NCI-H446 (cell line): ENCODE measurements at regions not wholly inside any gene's neighbourhood (a gene's known extent, or its start where the extent isn't known, plus 50 kb on each side); places are given as distances from the start of the nearest gene placed in this dataset.
A peak's percentile ranks its signal among the peaks of the same experiment; 100 is the strongest.
"Not testable (repeated sequence)": the region's sequence is repeated elsewhere in the genome, so short reads cannot be mapped to it uniquely, and the experiment has no call there.

Source experiments
- DNase-seq, 2 experiments: peaks; one replicate each; lab custom pipeline; 2025; lab: John Stamatoyannopoulos, UW

DNA sequence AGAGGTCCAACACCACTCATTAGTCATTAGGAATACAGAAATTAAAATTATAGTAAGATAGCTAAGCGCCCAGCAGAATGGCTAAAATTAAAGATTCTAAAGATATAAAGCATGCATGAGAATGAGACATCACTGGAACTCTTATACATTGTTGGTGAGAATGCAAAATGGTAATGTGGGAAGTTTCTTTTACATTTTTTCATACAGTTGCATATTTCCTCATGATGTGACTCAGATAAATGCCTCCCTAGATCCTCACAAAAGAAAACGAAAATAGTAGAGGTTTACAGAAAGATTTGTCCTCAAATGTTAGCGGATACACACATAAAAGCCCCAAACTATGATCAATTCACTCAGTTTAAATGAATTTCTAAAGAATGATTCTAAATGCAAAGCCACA is 633.7 kb upstream of the GJE1 start:
- DNase-seq, result no peak

DNA sequence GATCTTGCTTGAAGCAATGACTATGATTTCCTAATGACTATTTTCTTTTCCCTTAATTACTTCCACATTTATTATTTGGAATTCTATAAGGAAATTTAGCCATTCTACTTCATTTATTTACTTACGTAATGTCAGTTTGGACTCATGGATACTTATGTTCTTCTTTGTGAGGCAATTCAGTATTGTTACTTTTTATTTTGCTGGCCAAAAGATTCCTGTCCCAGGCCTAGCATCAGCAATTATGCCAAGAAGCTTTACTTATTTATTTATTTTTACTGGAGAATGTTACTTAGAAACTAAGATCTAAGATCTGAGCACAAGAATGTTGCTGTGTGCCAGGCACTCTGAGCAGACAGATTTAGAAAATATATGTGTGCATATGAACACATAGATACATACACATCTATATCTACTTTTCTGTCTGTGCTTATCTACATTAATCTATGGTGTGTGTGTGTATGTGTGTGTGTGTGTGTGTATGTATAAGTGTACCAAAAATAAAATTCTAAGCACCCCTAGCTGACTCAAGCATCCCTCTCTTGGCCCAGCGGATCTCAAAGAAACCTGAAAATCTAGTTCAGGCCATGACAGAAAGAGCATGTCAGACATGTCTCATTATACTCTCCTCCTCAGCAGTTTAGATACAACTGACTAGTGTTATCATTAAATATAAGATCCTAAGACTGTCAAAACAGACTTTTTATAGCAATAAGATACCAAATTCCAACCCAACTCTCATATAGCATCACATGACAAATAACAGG is 640.0 kb upstream of the GJE1 start:
- no peak for DNase-seq

DNA sequence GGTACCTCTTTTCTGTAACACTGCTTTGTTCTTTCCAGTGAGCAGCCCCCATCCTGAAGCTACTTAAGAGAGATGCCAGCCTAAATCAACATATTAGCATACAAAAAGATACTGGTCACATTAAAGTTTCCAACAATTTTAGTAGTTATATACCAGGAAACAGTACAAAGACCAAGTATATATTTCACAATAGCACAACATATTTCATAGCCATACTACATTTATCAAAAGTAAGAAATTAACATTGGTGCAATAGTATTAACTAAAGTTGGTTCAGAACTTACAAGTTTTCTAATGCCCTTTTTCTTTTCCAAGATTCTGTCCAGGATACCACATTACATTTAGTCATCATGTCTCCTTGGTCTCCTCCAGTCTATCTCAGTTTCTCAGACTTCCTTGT is 641.0 kb upstream of the GJE1 start:
- DNase-seq, result no peak

DNA sequence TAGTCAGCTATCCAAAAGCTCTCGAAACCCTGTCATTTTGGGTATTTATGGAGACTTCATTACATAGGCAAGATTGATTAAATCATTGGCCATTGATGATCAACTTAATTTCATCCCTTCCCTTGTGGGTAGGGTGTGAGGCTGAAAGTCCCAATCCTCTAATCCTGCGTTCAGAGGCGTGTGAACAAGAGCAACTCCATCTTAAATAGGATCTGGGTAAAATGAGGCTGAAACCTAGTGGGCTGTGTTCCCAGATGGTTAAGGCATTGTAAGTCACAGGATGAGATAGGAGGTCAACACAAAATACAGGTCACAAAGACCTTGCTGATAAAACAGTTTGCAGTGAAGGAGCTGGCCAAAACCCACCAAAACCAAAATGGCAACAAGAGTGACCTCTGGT is 641.7 kb upstream of the GJE1 start:
- no peak for DNase-seq

DNA sequence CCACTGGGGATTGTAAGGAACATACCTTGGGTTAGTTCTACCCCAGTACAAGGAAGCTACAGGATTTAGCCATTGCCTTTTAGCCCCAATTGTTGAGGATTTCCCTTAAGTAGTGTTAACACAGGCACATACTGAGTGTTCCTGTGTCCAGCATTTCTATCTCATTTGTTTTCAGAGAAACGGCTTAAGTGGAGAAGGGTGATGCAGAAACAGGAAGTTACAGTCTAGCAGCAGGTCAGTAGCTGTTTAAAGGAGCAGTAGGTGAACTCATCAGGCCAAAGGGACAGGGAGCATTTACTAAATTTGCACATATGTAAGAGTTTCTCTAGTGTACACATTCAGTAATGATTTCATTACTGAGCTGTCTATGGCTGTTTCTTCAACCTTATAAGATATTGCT is 644.2 kb upstream of the GJE1 start:
- no peak for DNase-seq

DNA sequence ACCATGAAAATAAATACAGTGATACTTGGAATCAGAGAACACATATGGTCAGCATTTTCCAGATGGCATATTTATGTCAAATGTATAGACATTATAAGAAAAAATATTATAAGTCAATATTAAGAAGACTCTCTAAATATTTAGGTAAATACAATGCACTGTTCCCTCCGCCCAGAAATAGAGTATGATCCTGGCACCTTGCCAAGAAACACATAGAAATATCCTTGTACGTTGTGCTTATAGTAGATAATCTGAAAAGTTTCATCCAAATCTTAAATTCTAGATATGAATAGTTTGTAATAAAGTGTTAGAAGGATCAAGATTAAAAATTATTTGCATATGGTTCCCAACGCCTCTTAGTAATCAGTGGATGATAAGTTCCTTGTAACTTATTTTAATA is 645.8 kb upstream of the GJE1 start:
- peak in 1 of 2 experiments; percentile 0 for DNase-seq

DNA sequence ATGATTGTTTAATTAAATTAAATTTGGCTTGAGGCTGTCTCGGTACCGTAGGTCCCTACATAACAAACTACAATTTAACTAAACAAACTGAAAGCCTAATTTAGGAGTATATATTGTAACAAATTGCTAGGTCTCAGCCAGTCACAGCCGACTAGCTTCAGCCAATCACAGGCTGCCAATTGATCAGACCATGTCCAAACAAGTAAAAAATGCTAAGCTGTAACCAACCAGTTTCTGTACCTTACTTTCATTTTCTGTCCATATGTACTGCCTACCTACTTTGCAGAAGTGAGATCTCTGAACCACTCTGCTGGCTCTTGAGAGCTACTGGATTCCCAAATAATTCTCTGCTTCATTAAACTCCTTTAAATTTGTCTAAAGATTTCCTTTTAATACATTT is 648.0 kb upstream of the GJE1 start:
- DNase-seq, result no peak

DNA sequence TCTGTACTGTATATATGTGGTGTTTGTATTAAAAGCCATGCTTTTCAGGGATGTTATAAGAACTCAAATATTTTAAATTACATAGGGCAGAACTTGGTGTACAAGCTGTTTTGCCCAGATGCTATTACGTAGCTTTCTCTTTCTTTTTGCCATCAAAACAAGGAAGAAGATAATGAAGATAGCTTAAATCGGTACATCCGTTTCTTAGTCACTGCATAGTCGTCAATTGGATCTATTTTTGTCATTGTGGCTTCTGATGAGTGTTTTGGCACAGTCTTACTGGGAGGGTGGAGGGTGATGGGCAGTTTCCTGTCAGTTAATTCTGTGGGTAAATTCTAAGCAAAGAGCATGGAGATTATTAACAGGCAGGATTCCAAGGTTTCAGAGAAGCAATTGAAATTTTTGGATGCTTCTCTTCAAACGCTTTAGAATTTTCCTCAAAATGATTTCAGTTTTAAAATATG is 649.1 kb upstream of the GJE1 start:
- DNase-seq, result peak; percentile 31 to 54

DNA sequence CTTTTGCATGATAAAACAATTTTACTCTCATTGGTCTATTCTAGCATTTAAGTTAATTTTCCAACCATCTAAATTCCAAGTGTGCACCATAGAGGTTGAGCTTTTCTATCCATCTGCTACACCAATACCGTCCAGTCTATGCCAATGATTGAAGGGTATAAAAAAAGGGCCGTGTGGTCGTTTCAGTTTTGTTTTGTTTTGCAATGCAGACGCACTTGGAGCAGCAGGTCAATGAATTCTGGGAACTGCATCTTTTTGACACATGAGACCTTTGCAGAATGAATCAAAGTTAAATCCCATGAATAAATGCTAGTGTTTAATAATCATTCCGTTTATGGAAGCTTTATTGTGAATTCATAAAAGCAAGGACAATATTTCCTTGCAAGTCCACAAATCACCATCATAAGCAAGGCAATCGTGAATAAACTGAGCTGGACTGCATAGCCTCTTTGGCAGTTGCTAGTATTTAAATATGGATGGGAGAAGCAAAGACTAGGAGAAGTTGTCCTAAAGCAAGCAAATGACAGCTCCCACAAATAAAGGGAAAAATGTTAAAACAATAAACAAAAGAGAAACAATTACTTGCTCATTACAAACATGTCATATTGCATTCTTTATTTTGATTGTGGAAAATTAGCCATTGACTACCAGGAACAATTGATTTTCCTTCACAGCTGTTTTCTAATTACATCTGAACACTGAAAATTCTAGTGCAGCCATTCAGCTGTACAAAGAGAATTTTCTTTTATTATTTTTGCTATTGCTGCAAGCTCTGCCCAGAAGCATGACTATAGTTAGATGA is 649.7 kb upstream of the GJE1 start:
- DNase-seq, result peak in 1 of 2 experiments; percentile 6

DNA sequence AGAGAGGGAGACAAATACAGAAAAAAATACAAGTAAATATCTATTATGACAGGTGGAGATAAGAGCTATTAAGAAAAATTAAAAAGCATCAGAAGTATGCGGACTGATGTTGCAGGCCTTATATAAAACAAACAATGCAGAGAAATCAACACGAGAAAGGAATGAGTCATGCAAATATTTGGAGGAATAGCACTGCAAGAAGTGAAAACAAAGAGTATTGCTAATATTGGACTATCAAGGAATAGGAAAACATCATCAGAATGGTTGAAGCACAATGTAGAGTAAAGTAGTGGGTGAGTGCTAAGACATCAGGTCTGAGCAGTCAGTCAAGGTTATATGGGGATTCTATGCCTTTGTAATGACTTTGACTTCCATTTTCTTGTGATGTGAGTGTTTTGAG is 657.5 kb upstream of the GJE1 start:
- no peak for DNase-seq

DNA sequence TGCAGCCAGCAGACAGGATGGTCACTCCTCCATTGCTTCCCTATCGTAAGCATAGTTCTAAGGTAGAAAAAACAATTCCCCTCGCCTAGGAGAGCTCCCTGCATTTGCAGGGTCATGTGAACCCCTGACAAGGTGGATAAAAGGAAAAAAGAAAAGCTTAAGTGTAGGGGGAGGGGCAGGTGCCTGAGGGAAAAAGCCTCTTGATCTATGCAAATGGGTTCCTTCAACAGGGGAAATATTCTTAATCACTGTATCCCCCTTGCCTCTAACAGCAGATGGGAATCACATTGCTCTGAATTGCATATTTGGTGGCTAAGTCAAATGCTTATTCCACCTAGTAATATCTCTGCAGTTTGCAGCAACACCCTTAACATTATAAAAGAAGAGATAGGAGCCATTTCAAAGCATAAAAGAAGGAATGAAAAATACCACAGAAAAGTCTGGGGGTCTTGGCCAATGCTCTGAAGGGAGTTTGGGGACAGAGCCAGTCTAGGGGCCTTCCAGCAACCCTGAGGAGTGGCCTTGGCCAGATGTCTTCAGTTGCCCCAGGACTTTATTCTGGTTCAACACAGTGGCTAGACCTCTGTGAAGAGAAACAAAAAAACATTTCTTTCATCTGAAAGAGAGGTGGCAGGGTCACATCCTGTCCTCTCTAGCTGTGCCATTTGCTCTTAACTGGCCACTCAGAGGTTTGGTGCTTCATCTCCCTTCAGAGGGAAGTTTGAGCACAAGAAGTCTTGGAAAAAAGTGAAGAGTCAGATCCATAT is 660.4 kb upstream of the GJE1 start:
- no peak for DNase-seq

DNA sequence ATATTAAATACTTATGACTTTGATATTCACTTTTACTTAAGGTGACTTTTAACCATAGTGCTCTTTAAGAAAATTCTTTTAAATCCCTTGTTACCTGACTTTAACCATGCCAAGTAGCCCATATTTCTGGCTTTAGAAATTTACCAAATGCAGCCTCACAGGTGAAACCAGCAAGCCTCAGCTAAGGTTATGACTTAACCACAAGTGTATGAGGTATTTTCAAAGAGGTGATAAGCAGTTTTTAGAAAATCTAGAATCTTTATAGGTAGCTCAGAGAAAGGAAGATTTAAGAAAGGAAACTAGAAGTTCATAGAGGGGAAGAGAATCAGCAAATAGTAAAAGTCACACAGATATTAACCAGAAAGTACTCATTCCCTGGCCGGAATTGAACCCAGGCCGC is 661.9 kb upstream of the GJE1 start:
- DNase-seq, result no peak

DNA sequence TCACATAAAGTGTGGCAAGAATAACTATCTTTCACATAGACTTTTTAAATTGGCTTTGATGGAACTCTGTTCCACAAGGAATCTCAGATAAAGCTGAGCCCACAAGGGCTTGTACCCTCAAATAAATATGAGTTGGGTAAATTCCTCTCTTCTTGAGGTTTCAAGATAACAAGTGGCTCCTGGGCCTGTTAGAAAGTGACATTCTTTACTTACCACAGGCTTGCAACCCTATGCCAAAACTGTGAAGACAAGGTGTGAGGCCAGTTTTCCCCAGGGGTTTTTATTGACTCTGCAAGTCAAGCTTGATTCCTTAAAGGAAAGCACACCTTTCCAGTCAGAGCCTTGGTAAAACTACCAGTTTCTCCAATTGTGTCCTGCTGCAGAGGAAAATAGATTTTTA is 664.8 kb upstream of the GJE1 start:
- DNase-seq, result no peak

DNA sequence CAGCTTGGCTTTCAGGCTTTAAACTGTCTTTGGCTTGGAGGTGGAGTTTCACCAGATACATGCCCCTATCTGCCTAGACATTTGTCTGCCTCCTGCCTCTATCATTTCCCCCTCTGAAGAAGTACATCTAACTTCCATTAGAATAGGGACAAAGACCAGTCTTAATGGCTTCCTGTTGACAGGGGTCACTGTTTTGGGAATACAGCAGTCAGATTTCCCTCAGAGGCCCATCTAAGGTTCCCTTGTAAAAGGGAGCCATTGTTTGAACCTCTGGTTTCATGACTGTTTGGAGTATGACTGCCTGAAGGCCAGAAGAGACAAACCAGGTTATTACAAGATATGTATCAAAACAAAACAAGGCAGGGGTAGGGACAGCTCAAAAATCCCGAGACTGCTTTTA is 665.7 kb upstream of the GJE1 start:
- no peak for DNase-seq

DNA sequence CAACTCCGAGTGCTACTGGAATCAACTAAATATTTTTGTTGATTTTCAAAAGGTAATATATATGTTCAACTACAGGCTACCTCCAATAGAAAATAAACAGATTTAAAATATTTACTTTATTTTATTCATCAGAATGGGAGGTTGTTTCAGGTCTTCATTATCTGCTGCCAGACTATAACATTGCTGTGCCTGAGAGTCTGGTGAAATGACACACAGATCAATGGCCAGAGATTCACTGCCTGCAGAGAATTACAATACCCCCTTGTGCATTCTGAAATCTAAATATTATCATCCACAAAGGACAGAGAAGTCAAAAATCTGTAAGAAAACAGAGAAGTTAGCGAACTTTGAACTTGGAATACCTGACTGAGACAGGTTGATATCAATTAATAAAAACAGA is 667.8 kb upstream of the GJE1 start:
- no peak for DNase-seq

DNA sequence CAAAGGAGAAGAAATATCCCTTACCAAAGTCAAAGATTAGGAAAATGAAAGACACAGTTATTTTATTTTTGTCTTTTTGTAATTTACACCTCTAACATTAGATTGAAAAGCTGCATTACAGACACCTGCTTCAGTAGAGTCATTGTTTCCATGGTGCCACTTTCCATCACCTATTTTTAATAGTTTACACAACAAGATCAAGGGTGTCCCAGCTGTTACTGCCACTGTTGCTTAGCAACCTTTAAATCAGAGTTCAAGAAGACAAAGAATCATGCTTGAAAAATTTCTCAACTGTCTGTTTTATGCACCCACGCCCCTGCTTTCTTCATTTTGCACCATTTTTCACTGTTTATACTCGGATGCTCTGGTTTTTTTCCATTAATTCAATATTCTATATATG is 668.2 kb upstream of the GJE1 start:
- DNase-seq, result peak; percentile 19 to 48

DNA sequence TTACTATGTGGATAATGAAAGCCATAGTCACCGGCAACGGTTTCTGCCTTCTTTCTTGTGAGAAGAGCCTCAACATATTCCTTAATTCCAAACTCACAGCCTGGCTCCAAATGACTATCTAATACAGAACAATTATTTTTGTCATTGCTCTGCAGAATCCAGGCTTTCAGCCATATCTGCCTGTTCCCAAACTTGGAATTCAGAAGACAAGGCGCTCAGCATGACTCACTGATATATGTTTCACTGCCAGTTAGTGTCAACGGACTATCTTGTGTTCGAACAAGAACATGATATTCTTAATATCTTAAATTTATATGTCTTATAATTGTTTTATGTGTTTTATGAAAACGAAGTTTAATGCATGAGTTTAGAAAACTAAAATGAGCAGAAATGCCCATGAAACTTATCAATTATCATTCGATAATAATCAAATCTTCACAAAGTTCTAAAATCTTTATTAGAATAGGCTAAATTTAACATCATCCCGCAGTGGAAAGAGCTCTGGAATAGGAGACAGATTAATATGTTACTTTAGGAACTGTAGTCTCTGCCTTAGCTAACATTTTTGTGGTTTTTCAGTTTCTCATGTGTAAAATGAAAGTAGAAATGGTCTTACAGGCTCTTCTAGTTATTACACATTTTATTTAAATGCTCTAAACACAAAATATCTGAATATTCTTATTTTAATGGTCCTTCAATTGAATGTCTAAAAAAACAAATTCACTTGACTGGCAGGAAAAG is 669.3 kb upstream of the GJE1 start:
- peak in 1 of 2 experiments; percentile 43 for DNase-seq

DNA sequence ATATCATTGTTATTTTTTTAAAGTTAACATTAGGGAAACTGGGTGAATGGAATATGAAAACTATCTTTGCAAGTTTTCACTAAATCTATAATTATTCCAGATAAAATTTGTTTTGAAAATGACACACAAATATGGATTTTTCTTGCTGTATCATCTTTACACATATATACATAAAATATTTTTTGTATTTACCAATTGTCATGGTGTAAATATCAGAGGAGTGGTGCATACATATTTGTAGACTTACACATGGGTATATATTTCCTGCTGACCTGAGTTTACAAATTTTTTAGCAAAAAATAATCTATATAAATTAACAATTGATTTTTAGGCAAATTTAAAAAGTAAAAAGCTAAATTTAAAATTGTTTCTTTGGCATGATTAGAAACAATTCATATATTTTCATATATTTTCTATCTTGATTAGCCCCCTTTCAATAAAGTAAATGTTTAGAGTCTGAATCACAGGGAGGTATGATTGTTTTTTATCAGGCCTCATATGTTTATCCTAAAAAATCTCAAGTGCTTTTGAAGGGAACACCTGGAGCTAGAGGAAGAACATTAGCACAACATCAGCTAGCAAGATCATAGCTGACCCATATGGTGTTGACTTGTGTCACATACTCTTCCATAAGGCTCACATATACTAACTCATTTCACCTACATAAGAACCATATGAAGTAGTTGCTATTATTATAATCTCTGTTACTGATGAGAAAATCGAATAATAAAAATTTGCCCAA is 671.8 kb upstream of the GJE1 start:
- no peak for DNase-seq

DNA sequence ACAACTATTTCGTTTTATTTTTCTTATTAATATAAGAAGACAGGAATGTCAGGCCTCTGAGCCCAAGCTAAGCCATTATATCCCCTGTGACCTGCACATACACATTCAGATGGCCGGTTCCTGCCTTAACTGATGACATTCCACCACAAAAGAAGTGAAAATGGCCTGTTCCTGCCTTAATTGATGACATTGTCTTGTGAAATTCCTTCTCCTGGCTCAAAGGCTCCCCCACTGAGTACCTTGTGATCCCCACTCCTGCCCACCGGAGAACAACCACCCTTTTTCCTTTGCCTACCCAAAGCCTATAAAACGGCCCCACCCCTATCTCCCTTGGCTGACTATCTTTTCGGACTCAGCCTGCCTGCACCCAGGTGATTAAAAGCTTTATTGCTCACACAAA is 672.5 kb upstream of the GJE1 start:
- not testable (repeated sequence) for DNase-seq

DNA sequence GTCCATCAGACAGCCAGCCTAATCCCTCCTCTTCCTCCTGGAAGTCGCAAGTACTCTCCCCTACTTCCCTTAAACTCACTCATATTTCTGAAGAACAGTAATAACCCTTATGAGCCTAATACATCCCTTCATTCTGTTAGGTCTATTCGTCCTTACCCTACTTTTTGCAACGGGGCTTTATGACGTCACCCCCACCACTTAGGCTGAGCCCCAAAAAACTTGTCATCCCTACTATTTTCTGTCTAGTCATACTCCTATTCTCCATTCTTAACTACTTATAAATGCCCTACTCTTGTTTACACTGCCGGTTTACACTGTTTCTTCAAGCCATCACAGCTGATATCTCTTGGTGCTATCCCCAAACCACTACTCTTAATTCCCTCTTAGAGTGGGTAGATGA is 674.7 kb upstream of the GJE1 start:
- not testable (repeated sequence) for DNase-seq

DNA sequence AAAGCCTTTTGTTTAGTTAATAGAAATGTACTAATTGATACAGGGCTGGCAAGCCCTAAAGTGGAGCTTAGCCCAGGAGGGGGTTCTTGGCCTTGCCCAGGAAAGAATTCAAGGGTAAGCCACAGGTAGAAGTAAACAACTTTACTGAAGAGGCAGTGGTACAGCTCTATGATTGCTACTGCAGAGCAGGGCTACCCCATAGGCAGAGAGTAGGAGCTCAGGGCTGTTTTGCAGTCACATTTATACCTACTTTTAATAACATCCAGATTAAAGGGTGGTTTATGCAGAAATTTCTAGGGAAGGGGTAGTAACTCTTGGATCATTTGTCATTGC is 680.4 kb upstream of the GJE1 start:
- no peak for DNase-seq
